Esophagus squamous epithelium (tissue), 5 donors: ENCODE measurements at regions not wholly inside any gene's neighbourhood (a gene's known extent, or its start where the extent isn't known, plus 50 kb on each side); places are given as distances from the start of the nearest gene placed in this dataset.

Source experiments
- DNase-seq: peaks from one replicate; lab custom pipeline; 2025; lab: John Stamatoyannopoulos, UW
- H3K27ac ChIP-seq, 4 donors: fragments of 200-600 bp; sonication (generic); one replicate each; pipeline ENCODE4 v1.5.1; 2016 to 2019; ENCODE audit warnings: mild to moderate bottlenecking in 1 of 4
- H3K27me3 ChIP-seq, 4 donors: fragments of 200-600 bp; sonication (generic); 1 replicate in 3 of 4; 2 replicates in 1 of 4; pipeline versions ENCODE4 v1.5.1 to v1.6.0; 2017 to 2021; ENCODE audit warnings: antibody characterized with exemption in 1 of 4
- H3K36me3 ChIP-seq, 3 donors: fragments of 200-600 bp; sonication (generic); one replicate each; pipeline ENCODE4 v1.5.1; 2016 to 2019
- H3K4me1 ChIP-seq, 3 donors: fragments of 200-600 bp; sonication (generic); one replicate each; pipeline ENCODE4 v1.5.1; 2017 to 2019
- H3K4me3 ChIP-seq, 4 donors: fragments of 200-600 bp; sonication (generic); 1 replicate in 3 of 4; 2 replicates in 1 of 4; pipeline ENCODE4 v1.5.1; 2016 to 2019; ENCODE audit warnings: mild to moderate bottlenecking in 2 of 4, moderate library complexity in 1 of 4
- H3K9me3 ChIP-seq, 3 donors: fragments of 200-600 bp; sonication (generic); one replicate each; pipeline ENCODE4 v1.5.1; 2016 to 2019
- POLR2A ChIP-seq, 4 donors: fragments of 450-650 bp; IDR thresholded peaks; one replicate each; pipeline ENCODE4 v1.6.1; 2017; ENCODE audit warnings: antibody characterized with exemption in 4 of 4, mild to moderate bottlenecking in 4 of 4, moderate library complexity in 3 of 4
- WGBS, 2 donors: methylation state at CpG; one replicate each; pipeline ENCODE4 v1.1.5; 2018; 5-methylcytosine and 5-hydroxymethylcytosine counted together
- intact Hi-C: fragments of 100-400 bp; cut with DNase I; formaldehyde crosslinking; loops from one replicate; pipeline ENCODE4 v1.15.0; 2022
- TF ChIP-seq, protein P1 (sequence below), 6 experiments: fragments of 450-650 bp in 4 of 6; fragments of 200-600 bp in 2 of 6; sonication (generic) in 2 of 6; IDR thresholded peaks; one replicate each; pipeline ENCODE4 v1.5.1; 2016 to 2019; ENCODE audit warnings: antibody characterized with exemption in 6 of 6, mild to moderate bottlenecking in 4 of 6, moderate library complexity in 4 of 6
- donor health status: DM: yes; HTN: yes; CAD: no.

- intact Hi-C loops, result no loop called here
- Histone ChIP-seq H3K27me3 (no peaks in the 10 kb centered on the region), H3K27ac (no peak overlapping the region), H3K4me3 (no peak overlapping the region), H3K36me3 (no peaks in the 10 kb centered on the region), H3K9me3 (no peaks in the 10 kb centered on the region), H3K4me1 (peaks cover 0 to 18% (median 0%) of the 10 kb centered on the region in 3 donors)
- no peak for DNase-seq
- TF ChIP-seq, protein P1, sequence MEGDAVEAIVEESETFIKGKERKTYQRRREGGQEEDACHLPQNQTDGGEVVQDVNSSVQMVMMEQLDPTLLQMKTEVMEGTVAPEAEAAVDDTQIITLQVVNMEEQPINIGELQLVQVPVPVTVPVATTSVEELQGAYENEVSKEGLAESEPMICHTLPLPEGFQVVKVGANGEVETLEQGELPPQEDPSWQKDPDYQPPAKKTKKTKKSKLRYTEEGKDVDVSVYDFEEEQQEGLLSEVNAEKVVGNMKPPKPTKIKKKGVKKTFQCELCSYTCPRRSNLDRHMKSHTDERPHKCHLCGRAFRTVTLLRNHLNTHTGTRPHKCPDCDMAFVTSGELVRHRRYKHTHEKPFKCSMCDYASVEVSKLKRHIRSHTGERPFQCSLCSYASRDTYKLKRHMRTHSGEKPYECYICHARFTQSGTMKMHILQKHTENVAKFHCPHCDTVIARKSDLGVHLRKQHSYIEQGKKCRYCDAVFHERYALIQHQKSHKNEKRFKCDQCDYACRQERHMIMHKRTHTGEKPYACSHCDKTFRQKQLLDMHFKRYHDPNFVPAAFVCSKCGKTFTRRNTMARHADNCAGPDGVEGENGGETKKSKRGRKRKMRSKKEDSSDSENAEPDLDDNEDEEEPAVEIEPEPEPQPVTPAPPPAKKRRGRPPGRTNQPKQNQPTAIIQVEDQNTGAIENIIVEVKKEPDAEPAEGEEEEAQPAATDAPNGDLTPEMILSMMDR (IDR thresholded peaks at IDR 0.05), result no peak
- TF ChIP-seq POLR2A (IDR thresholded peaks at IDR 0.05), result no peak
- 93 to 97% methylated on average over 7 of the region's 7 CpGs for WGBS, 2 donors
Observed at GRCh38 chr14:99007795-99008194, 264.2 kb downstream of the BCL11B start.

DNA sequence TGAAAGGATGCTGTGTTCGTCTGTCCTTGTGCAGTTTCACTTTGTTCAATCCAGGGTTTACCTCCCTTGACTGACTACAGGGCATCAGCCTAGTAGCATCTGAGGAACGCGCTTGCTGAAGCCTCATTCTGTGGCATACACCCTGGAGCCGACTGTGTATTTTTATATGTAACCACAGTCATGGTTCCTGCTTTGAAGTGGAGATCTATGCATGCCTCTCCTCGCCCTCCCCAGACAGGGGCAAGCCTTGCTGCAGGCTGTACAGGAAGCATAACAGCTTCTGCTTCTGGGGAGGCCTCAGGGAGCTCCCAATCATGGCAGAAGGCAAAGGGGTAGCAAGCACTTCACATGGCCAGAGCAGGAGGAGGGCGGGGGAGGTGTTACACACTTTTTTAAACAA, 262.1 kb downstream of the BCL11B start:
- H3K9me3 ChIP-seq, result no peaks in the 10 kb centered on the region
- no peaks in the 10 kb centered on the region for H3K36me3 ChIP-seq
- no peak overlapping the region for H3K27ac ChIP-seq
- DNase-seq, result no peak
- no peak for TF ChIP-seq POLR2A (IDR thresholded peaks at IDR 0.05)
- TF ChIP-seq, protein P1 (IDR thresholded peaks at IDR 0.05), result no peak
- no peaks in the 10 kb centered on the region for H3K27me3 ChIP-seq
- intact Hi-C loops, result no loop called here
- WGBS, 2 donors, result 62 to 66% methylated on average over 4 of the region's 6 CpGs
- no peaks in the 10 kb centered on the region for H3K4me1 ChIP-seq
- H3K4me3 ChIP-seq, result no peak overlapping the region

GRCh38 chr14:99011385-99011784, 260.6 kb downstream of the BCL11B start:
- no peaks in the 10 kb centered on the region for H3K27me3 ChIP-seq
- 78 to 100% methylated on average over 4 of the region's 6 CpGs for WGBS, 2 donors
- intact Hi-C loops, result no loop called here
- no peaks in the 10 kb centered on the region for H3K36me3 ChIP-seq
- H3K27ac ChIP-seq, result no peak overlapping the region
- H3K4me3 ChIP-seq, result no peak overlapping the region
- no peak for DNase-seq
- H3K4me1 ChIP-seq, result no peaks in the 10 kb centered on the region
- H3K9me3 ChIP-seq, result no peaks in the 10 kb centered on the region
- no peak for TF ChIP-seq POLR2A (IDR thresholded peaks at IDR 0.05)
- TF ChIP-seq, protein P1 (IDR thresholded peaks at IDR 0.05), result no peak

DNA sequence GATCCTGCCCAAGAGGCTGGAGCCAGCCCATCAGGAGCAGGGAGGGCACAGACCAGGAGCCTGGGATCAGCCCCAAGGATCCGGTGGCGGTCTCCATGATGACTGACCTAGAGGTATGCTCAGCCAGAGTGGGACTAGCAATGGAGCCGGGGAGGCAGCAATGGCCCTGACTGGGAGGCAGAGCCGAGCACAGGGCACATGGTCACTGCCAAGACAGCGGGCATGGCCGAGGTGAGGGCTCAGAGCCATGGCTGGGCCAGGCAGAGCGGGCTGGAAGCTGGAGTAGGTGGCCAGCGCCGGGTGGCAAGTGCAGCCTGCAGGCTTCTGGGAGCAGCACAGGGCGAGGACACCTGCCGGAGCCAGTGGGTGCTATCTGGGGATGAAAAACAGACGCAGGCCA, 259.3 kb downstream of the BCL11B start:
- Histone ChIP-seq H3K9me3 (no peaks in the 10 kb centered on the region), H3K4me3 (no peak overlapping the region), H3K4me1 (no peaks in the 10 kb centered on the region), H3K27ac (no peak overlapping the region), H3K27me3 (no peaks in the 10 kb centered on the region), H3K36me3 (no peaks in the 10 kb centered on the region)
- no peak for TF ChIP-seq POLR2A (IDR thresholded peaks at IDR 0.05)
- TF ChIP-seq, protein P1 (IDR thresholded peaks at IDR 0.05), result no peak
- no peak for DNase-seq
- 80 to 91% methylated on average over 5 to 7 of the region's 12 CpGs for WGBS, 2 donors
- intact Hi-C loops, result no loop called here

DNA sequence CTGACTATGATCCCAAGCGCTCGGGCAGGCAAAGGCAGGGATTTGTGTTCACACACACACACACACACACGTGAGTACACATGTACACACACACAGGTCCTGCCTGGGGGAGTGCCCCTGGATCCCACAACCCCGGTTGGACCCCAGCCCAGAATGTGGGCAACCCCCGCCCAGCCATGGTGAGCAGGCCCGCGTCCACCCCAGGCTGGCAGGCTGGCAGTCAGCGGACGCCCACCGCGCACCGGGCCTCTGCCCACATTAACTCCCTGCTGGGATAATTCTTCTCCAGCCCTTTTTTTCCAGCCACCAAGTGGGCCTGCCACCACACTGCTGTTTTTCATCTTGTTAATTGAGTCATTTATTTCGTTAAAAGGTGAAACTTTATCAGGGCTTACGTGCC, 256.2 kb downstream of the BCL11B start:
- no peaks in the 10 kb centered on the region for H3K27me3 ChIP-seq
- H3K4me3 ChIP-seq, result no peak overlapping the region
- no peaks in the 10 kb centered on the region for H3K9me3 ChIP-seq
- no peak overlapping the region for H3K27ac ChIP-seq
- no peaks in the 10 kb centered on the region for H3K36me3 ChIP-seq
- intact Hi-C loops, result no loop called here
- DNase-seq, result no peak
- WGBS, 2 donors, result 83 to 85% methylated on average over 7 to 12 of the region's 14 CpGs
- TF ChIP-seq, protein P1 (IDR thresholded peaks at IDR 0.05), result no peak
- TF ChIP-seq POLR2A (IDR thresholded peaks at IDR 0.05), result no peak
- H3K4me1 ChIP-seq, result no peaks in the 10 kb centered on the region
